Hematopoietic multipotent progenitor cell (in vitro differentiated cells): ENCODE measurements at regions not wholly inside any gene's neighbourhood (a gene's known extent, or its start where the extent isn't known, plus 50 kb on each side); places are given as distances from the start of the nearest gene placed in this dataset.

Experiments
- DNase-seq, 3 donors: peaks; one replicate each; pipeline ENCODE4 v3.0.0-alpha.2; 2011 to 2015; ENCODE audit warnings: low read depth in 2 of 3, low spot score in 2 of 3

- DNase-seq, result no peak
These were observed 205.3 kb upstream of the B3GAT1 start for GRCh38 chr11:134617360-134617759.

GRCh38 chr11:134616038-134616437, 204.0 kb upstream of the B3GAT1 start:
- DNase-seq, result no peak

GRCh38 chr11:134615041-134615615, 203.1 kb upstream of the B3GAT1 start:
- DNase-seq, result no peak

GRCh38 chr11:134614141-134614540, 202.1 kb upstream of the B3GAT1 start:
- DNase-seq, result no peak

- DNase-seq, result no peak
These were observed 201.6 kb upstream of the B3GAT1 start for GRCh38 chr11:134613646-134614045.

- DNase-seq, result no peak
These were observed 200.3 kb upstream of the B3GAT1 start for GRCh38 chr11:134612140-134613030.

GRCh38 chr11:134611537-134611936, 199.5 kb upstream of the B3GAT1 start:
- DNase-seq, result no peak

GRCh38 chr11:134610116-134610910, 198.3 kb upstream of the B3GAT1 start:
- no peak for DNase-seq

- DNase-seq, result no peak
These were observed 197.5 kb upstream of the B3GAT1 start for GRCh38 chr11:134609361-134610115.

GRCh38 chr11:134607963-134608750, 196.1 kb upstream of the B3GAT1 start:
- no peak for DNase-seq

- DNase-seq, result no peak
These were observed 194.2 kb upstream of the B3GAT1 start for GRCh38 chr11:134606251-134606650.

- DNase-seq, result no peak
These were observed 192.8 kb upstream of the B3GAT1 start for GRCh38 chr11:134604886-134605285.

- no peak for DNase-seq
These were observed 187.3 kb upstream of the B3GAT1 start for GRCh38 chr11:134599299-134599771.

- DNase-seq, result no peak
These were observed 186.3 kb upstream of the B3GAT1 start for GRCh38 chr11:134598368-134598767.

GRCh38 chr11:134597452-134597851, 185.4 kb upstream of the B3GAT1 start:
- DNase-seq, result no peak

GRCh38 chr11:134596404-134596803, 184.4 kb upstream of the B3GAT1 start:
- no peak for DNase-seq

- no peak for DNase-seq
These were observed 180.4 kb upstream of the B3GAT1 start for GRCh38 chr11:134592391-134592990.

- no peak for DNase-seq
These were observed 179.3 kb upstream of the B3GAT1 start for GRCh38 chr11:134591338-134591737.

GRCh38 chr11:134589129-134589528, 177.1 kb upstream of the B3GAT1 start:
- DNase-seq, result no peak
